Pancreas (tissue), 10 donors: ENCODE measurements at regions not wholly inside any gene's neighbourhood (a gene's known extent, or its start where the extent isn't known, plus 50 kb on each side); places are given as distances from the start of the nearest gene placed in this dataset.
A peak's percentile ranks its signal among the peaks of the same experiment; 100 is the strongest.

Experiments
- ATAC-seq, 4 donors: fragments of 200-7000 bp; cut with Tn5 transposase; one replicate each; pipeline versions ENCODE4 v1.8.0 to v1.9.1; 2020; ENCODE audit warnings: mild to moderate bottlenecking in 4 of 4, moderate library complexity in 4 of 4
- DNase-seq, 6 donors: peaks; one replicate each; pipeline ENCODE4 v3.0.0-alpha.2; 2020
- FAIRE-seq: peaks from 2 replicates; lab custom pipeline; 2012; peaks lifted over from hg19 to GRCh38; lab: Jason Lieb, UNC
- H3K27ac ChIP-seq, 4 donors: fragments of 200-600 bp; sonication (generic); 1 replicate in 3 of 4; 2 replicates in 1 of 4; pipeline versions ENCODE4 v1.5.0 to v1.8.0; 2020
- H3K27me3 ChIP-seq, 4 donors: fragments of 200-600 bp; one replicate each; pipeline ENCODE4 v1.8.0; 2021
- H3K36me3 ChIP-seq, 3 donors: fragments of 200-600 bp; sonication (generic) in 1 of 3; one replicate each; pipeline versions ENCODE4 v1.5.0 to v1.8.0; 2020 to 2021
- H3K4me1 ChIP-seq, 3 donors: fragments of 200-600 bp; one replicate each; pipeline ENCODE4 v1.8.0; 2021
- H3K4me3 ChIP-seq, 4 donors: fragments of 200-600 bp; sonication (generic) in 2 of 4; one replicate each; pipeline versions ENCODE4 v1.5.0 to v1.8.0; 2020 to 2021
- H3K9me3 ChIP-seq, 4 donors: fragments of 200-600 bp; one replicate each; pipeline ENCODE4 v1.8.0; 2021
- WGBS, 2 donors: extraction: QIAGEN DNeasy Blood & Tissue Kit; methylation state at CpG; one replicate each; pipeline ENCODE4 v1.1.7; 2013; 5-methylcytosine and 5-hydroxymethylcytosine counted together
- intact Hi-C, 3 donors: fragments of 100-400 bp; cut with DNase I; formaldehyde crosslinking; loops; one replicate each; pipeline versions ENCODE4 v1.11.1 to v1.14.2; 2022
- TF ChIP-seq, protein P1 (sequence below), 4 donors: fragments of 200-600 bp; sonication (generic) in 3 of 4; IDR thresholded peaks; one replicate each; pipeline versions ENCODE4 v1.5.0 to v1.8.0; 2021; ENCODE audit warnings: antibody characterized with exemption in 4 of 4
- donor health status: healthy with polysubstance abuse.
- donor health status: DM: no; HTN: no; CAD: no; lungs with moderate emphysema.
- donor health status: DM: no; HTN: no; CAD: no.
- donor health status: control.
- donor health status: control.
- donor health status: Bipolar disorder and iron deficiency.
- donor health status: DM: yes; HTN: yes; CAD: no.
- donor health status: DM: no; HTN: no; CAD: no.
- donor health status: DM: no; HTN: no; CAD: no.
- donor health status: DM: yes; HTN: yes; CAD: no.

DNA sequence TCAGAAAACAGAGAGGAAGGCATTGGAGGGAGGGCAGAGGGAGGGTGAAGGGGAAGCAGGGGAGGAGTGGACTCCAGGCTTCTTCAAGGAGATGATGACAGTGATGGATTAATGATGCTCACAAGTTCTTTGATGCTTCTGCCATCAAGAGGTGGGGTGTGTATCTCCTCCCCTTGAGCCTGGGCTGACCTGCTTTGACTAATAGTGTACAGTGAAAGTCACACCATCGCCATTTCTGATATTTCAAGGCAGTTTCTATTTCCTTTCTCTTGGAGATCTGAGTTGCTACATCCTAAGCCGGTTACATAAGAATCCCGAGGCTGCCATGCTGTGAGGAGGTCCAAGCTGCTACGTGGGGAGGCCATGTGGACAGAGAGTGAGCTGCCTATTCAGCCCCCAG lies 312.5 kb downstream of the MAF start:
- WGBS, 2 donors: 87 to 94% methylated on average over 4 of the region's 4 CpGs
- H3K27ac ChIP-seq: no peak overlapping the region
- H3K36me3 ChIP-seq: no peaks in the 10 kb centered on the region
- FAIRE-seq (no peak), DNase-seq (no peak), ATAC-seq (no peak)
- TF ChIP-seq, protein P1, sequence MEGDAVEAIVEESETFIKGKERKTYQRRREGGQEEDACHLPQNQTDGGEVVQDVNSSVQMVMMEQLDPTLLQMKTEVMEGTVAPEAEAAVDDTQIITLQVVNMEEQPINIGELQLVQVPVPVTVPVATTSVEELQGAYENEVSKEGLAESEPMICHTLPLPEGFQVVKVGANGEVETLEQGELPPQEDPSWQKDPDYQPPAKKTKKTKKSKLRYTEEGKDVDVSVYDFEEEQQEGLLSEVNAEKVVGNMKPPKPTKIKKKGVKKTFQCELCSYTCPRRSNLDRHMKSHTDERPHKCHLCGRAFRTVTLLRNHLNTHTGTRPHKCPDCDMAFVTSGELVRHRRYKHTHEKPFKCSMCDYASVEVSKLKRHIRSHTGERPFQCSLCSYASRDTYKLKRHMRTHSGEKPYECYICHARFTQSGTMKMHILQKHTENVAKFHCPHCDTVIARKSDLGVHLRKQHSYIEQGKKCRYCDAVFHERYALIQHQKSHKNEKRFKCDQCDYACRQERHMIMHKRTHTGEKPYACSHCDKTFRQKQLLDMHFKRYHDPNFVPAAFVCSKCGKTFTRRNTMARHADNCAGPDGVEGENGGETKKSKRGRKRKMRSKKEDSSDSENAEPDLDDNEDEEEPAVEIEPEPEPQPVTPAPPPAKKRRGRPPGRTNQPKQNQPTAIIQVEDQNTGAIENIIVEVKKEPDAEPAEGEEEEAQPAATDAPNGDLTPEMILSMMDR (IDR thresholded peaks at IDR 0.05): no peak
- intact Hi-C loops: no loop called here
- no peak overlapping the region for H3K4me3 ChIP-seq
- no peaks in the 10 kb centered on the region for H3K27me3 ChIP-seq
- no peaks in the 10 kb centered on the region for H3K9me3 ChIP-seq
- no peaks in the 10 kb centered on the region for H3K4me1 ChIP-seq

DNA sequence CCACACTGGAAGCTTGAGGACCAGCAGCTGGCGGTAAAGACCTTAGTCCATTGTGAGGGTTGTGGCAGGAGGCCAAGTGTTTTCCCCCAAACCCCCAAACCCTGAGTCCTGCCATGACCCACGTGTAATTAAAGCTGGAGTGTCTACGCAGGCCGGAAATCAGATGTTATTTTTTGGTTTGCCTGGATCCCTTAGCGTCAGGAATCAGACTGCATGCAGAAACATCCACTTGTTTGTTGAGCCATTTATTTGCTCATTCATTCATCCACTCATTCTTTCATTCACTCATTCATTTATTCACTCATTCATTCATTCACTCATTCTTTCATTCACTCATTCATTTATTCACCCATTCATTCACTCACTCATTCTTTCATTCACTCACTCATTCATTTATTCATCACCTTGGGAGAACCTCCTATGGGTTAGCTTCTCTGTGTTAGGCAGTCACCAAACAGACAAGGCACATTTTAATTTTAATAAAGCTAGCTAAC lies 313.1 kb downstream of the MAF start:
- FAIRE-seq (no peak), DNase-seq (no peak), ATAC-seq (peak in 1 of 4 donors; percentile 24)
- Histone ChIP-seq H3K27me3 (no peaks in the 10 kb centered on the region), H3K36me3 (no peaks in the 10 kb centered on the region), H3K4me1 (no peaks in the 10 kb centered on the region), H3K9me3 (no peaks in the 10 kb centered on the region), H3K4me3 (peak overlapping the region in 2 of 4 donors; percentile 29 to 32), H3K27ac (peak overlapping the region; percentile 31 to 63 (median 49))
- TF ChIP-seq, protein P1 (IDR thresholded peaks at IDR 0.05): no peak
- WGBS, 2 donors: 18 to 26% methylated on average over 5 of the region's 5 CpGs
- intact Hi-C loops: no loop called here

DNA sequence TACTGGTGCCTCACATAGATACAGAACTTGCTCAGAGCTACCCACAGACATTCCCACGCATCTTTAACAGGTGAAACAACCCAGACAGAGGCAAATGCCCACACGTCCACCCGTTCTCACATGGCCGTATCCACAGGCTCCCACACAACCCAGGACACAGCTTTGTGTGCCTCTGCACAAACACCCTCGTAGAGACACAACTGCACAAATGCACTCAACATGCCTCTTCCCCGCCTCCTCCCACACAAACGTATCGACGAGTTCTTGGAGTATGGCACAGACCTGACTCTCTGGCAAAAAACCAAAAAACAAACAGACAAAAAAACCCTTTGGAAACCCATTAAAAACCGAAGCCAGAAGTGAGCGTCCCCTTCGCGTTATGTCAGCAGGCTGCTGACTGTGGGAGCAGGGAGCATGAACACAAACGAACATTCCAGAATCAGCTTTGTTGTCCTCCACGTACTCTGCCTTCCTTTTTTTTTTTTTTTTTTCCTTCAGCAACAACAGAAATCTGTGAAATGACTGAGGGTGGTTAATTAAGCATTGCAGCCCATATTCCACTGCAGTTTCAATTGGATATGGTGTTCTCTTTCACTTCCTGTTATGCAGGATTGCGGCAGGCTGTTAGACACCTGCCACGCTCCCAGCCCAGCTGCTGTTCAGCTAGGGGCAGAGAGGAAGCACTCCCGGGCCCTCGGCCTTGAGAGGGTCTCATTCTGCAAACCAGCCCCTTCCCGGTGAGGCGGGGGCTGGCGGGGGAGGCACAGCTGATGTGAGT lies 313.7 kb downstream of the MAF start:
- FAIRE-seq (no peak), ATAC-seq (peak; percentile 94 to 98 (median 96)), DNase-seq (peak; percentile 67 to 86 (median 70))
- Histone ChIP-seq H3K9me3 (no peaks in the 10 kb centered on the region), H3K27ac (peak overlapping the region; percentile 31 to 63 (median 49)), H3K27me3 (no peaks in the 10 kb centered on the region), H3K36me3 (no peaks in the 10 kb centered on the region), H3K4me3 (peak overlapping the region in 2 of 4 donors; percentile 29 to 32), H3K4me1 (no peaks in the 10 kb centered on the region)
- intact Hi-C loops: no loop called here
- 10 to 11% methylated on average over 22 of the region's 22 CpGs for WGBS, 2 donors
- TF ChIP-seq, protein P1 (IDR thresholded peaks at IDR 0.05): no peak

DNA sequence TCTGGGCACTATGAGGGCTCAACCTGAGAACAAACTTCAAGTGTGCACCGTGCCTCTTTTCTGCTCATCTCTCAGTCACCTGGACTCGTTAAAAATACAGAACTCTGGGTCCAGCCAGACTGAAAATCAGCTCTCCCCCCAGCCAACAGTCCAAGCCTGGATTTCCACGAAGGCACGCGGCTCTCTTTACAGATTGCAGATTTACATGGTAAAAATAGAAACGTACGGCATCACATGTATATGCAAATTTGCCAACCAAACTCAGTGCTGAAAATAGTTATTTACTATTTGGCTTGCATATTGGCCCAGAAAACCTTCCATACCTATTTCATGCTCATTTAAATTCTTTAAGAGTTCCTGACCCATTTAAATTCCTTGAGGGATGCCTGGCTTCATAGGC lies 315.8 kb downstream of the MAF start:
- DNase-seq (no peak), FAIRE-seq (no peak), ATAC-seq (no peak)
- TF ChIP-seq, protein P1 (IDR thresholded peaks at IDR 0.05): no peak
- Histone ChIP-seq H3K9me3 (no peaks in the 10 kb centered on the region), H3K4me3 (no peak overlapping the region), H3K27me3 (no peaks in the 10 kb centered on the region), H3K4me1 (no peaks in the 10 kb centered on the region), H3K27ac (no peak overlapping the region), H3K36me3 (no peaks in the 10 kb centered on the region)
- intact Hi-C loops: no loop called here
- WGBS, 2 donors: 71 to 74% methylated on average over 7 of the region's 7 CpGs

DNA sequence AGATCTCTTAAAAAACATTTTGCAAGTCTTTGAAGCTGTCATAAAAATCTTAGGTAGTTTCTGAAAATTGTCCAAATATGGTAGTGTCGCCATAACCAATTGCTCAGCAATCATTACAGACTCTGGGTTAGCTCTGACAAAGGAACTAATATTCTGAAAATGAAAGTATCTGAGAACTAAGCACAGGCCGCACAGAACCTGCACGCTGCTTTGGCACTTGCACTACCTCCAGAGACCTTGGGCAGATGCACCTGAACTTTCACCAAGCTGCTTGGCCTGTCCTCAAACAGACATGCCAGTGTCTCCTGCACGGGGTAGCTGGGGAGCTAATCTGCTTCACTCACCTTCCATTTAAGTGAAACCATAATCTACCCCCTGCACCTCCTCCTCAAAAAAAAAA lies 317.0 kb downstream of the MAF start:
- no peak for DNase-seq
- Histone ChIP-seq H3K4me1 (no peaks in the 10 kb centered on the region), H3K27ac (no peak overlapping the region), H3K4me3 (no peak overlapping the region), H3K9me3 (no peaks in the 10 kb centered on the region), H3K36me3 (no peaks in the 10 kb centered on the region), H3K27me3 (no peaks in the 10 kb centered on the region)
- no peak for ATAC-seq
- 89% methylated on average over 4 of the region's 4 CpGs for WGBS, 2 donors
- intact Hi-C loops: no loop called here
- TF ChIP-seq, protein P1 (IDR thresholded peaks at IDR 0.05): no peak
- FAIRE-seq: no peak
